MM.1S (cell line): ENCODE measurements at regions not wholly inside any gene's neighbourhood (a gene's known extent, or its start where the extent isn't known, plus 50 kb on each side); places are given as distances from the start of the nearest gene placed in this dataset.
"Not testable (repeated sequence)": the region's sequence is repeated elsewhere in the genome, so short reads cannot be mapped to it uniquely, and the experiment has no call there.

Source experiments
- DNase-seq: peaks from one replicate; pipeline ENCODE4 v3.0.0-alpha.2; 2015
- H2AFZ ChIP-seq: fragments of 300-600 bp; sonication (generic); 2 replicates; pipeline ENCODE4 v1.6.0; 2016; ENCODE audit warnings: antibody characterized with exemption, low read length
- H3F3A ChIP-seq: fragments of 300-600 bp; sonication (generic); 2 replicates; pipeline ENCODE4 v1.6.1; 2016; ENCODE audit warnings: mild to moderate bottlenecking, antibody characterized with exemption, low read length, moderate library complexity, mixed read lengths; ENCODE audit not compliant: insufficient read depth
- H3K27ac ChIP-seq: fragments of 300-600 bp; sonication (generic); 2 replicates; pipeline ENCODE4 v1.5.1; 2016; ENCODE audit warnings: mild to moderate bottlenecking, low read length
- H3K27me3 ChIP-seq: fragments of 300-600 bp; sonication (generic); replicated peaks from 2 replicates; pipeline ENCODE4 v1.6.0; 2016; ENCODE audit warnings: low read length; ENCODE audit not compliant: insufficient read depth
- H3K36me3 ChIP-seq: fragments of 300-600 bp; sonication (generic); replicated peaks from 2 replicates; pipeline ENCODE4 v1.6.1; 2016; ENCODE audit warnings: mild to moderate bottlenecking, low read length, mixed read lengths; ENCODE audit not compliant: insufficient read depth
- H3K4me1 ChIP-seq: fragments of 300-600 bp; sonication (generic); 2 replicates; pipeline ENCODE4 v1.6.1; 2016; ENCODE audit warnings: low read length, mixed read lengths
- H3K4me2 ChIP-seq: fragments of 300-600 bp; sonication (generic); 2 replicates; pipeline ENCODE4 v1.6.0; 2016; ENCODE audit warnings: low read depth, low read length
- H3K4me3 ChIP-seq: fragments of 300-600 bp; sonication (generic); 2 replicates; pipeline ENCODE4 v1.5.1; 2016; ENCODE audit warnings: low read length, mixed read lengths
- H3K79me2 ChIP-seq: fragments of 300-600 bp; sonication (generic); 2 replicates; pipeline ENCODE4 v1.6.1; 2016; ENCODE audit warnings: mixed run types, low read length, mixed read lengths
- H3K9ac ChIP-seq: fragments of 300-600 bp; sonication (generic); 2 replicates; pipeline ENCODE4 v1.6.1; 2016; ENCODE audit warnings: low read length, mixed read lengths
- H3K9me2 ChIP-seq: fragments of 300-600 bp; sonication (generic); replicated peaks from 2 replicates; pipeline ENCODE4 v1.6.1; 2016; ENCODE audit warnings: mild to moderate bottlenecking, low read length, mixed read lengths; ENCODE audit not compliant: insufficient read depth
- H3K9me3 ChIP-seq: fragments of 300-600 bp; sonication (generic); replicated peaks from 2 replicates; pipeline ENCODE4 v1.6.1; 2016; ENCODE audit warnings: mild to moderate bottlenecking, low read length, mixed read lengths; ENCODE audit not compliant: insufficient read depth
- H4K20me1 ChIP-seq: fragments of 300-600 bp; sonication (generic); 2 replicates; pipeline ENCODE4 v1.6.1; 2016; ENCODE audit warnings: mild to moderate bottlenecking, low read length, moderate library complexity, mixed read lengths; ENCODE audit not compliant: insufficient read depth

DNA sequence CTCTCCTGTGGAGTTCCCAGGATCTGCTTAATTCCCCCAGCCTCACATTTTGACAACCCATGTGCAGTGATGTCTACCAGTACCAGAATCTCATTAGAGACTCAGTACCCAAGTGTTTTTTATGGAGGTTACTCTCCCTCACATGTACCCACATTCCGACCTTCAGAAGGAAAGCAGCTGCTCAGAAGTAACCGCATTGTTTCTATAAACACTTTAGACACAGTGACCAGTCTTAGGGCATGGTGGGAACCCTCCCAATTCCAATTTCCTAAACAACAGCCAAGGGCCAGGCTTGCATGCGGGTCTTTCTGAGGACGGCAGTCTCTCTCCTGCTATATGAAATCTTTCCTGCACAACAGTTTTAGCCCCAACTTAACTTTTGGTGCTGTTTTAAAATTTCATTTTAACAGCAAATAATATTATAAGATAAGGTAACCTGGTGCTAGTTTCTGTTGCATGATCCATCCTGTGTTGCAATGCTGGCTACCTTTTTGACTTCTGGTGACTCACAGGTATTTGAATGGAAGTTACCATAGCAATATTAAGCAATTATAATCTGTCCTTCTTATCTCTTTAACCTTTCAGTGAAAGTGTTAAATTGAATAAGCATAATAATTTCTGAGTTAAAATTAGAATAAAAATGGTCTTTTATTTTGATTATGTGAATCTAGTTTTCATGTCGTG lies 98.3 kb upstream of the THOC3 start:
- not testable (repeated sequence) for H3K4me2 ChIP-seq, H3K9me3 ChIP-seq, H3K4me3 ChIP-seq, H3K27me3 ChIP-seq, H3F3A ChIP-seq, H3K9me2 ChIP-seq, H3K36me3 ChIP-seq, DNase-seq, H3K27ac ChIP-seq, H4K20me1 ChIP-seq, H2AFZ ChIP-seq, H3K79me2 ChIP-seq, H3K9ac ChIP-seq, H3K4me1 ChIP-seq

DNA sequence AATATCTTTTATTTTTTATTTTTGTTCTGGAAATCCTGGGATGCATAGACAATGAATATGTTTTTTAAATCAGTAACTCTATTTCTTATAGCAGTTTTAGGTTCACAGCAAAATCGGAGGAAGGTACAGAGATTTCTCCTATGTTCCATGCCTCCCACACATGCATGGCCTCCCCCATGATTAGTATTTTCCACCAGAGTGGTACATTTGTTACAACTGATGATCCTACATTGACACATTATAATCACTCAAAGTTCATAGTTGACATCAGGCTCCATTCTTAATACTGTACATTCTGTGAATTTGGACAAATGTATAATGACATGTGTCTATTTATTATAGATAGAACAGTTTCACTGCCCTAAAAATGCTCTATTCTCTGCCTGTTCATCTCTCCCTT lies 99.0 kb upstream of the THOC3 start:
- H3K79me2 ChIP-seq, H3K9ac ChIP-seq, H3K36me3 ChIP-seq, H3K27me3 ChIP-seq, H2AFZ ChIP-seq, DNase-seq, H4K20me1 ChIP-seq, H3K4me1 ChIP-seq, H3F3A ChIP-seq, H3K9me2 ChIP-seq, H3K4me2 ChIP-seq, H3K4me3 ChIP-seq, H3K27ac ChIP-seq, H3K9me3 ChIP-seq: not testable (repeated sequence)

DNA sequence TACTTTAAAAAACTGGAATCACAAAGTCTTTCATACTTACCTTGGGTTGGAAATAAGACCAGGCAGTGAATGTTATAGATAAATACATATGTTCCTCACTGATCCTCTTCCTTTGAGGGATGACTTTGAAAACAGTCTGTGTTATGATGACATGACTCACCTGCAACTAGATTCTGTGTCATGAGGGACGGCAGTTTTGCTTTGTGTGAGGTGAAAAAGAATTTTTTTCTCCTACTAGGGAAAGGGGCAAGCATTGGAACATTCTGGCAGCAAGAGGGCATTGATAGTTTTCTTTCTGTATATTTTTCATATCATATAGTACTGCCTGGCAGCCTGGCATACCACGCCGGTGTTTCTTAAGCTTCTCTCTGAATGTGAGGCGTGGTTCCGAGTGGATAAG lies 99.8 kb upstream of the THOC3 start:
- H3K9me2 ChIP-seq, H3K4me3 ChIP-seq, H3K36me3 ChIP-seq, H3K4me1 ChIP-seq, H4K20me1 ChIP-seq, H3K9me3 ChIP-seq, H2AFZ ChIP-seq, H3K4me2 ChIP-seq, H3K27me3 ChIP-seq, H3F3A ChIP-seq, H3K27ac ChIP-seq, H3K79me2 ChIP-seq, DNase-seq, H3K9ac ChIP-seq: not testable (repeated sequence)

GRCh38 chr5:176073996-176074571 lies 106.0 kb upstream of the THOC3 start:
- not testable (repeated sequence) for H2AFZ ChIP-seq, H3K9ac ChIP-seq, H3K4me1 ChIP-seq, H3K4me2 ChIP-seq, H3F3A ChIP-seq, DNase-seq, H3K9me3 ChIP-seq, H3K79me2 ChIP-seq, H3K27ac ChIP-seq, H4K20me1 ChIP-seq, H3K27me3 ChIP-seq, H3K9me2 ChIP-seq, H3K36me3 ChIP-seq, H3K4me3 ChIP-seq

DNA sequence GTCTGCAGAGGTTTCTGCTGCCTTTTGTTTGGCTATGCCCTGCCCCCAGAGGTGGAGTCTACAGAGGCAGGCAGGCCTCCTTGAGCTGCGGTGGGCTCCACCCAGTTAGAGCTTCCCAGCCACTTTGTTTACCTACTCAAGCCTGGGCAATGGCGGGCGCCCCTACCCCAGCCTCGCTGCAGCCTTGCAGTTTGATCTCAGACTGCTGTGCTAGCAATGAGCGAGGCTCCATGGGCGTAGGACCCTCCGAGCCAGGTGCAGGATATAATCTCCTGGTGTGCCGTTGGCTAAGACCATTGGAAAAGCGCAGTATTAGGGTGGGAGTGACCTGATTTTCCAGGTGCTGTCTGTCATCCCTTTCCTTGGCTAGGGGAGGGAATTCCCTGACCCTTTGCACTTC lies 115.6 kb upstream of the THOC3 start:
- H3K4me2 ChIP-seq, H3K4me1 ChIP-seq, H3F3A ChIP-seq, H2AFZ ChIP-seq, DNase-seq, H3K4me3 ChIP-seq, H3K27me3 ChIP-seq, H3K9me2 ChIP-seq, H3K36me3 ChIP-seq, H4K20me1 ChIP-seq, H3K9ac ChIP-seq, H3K9me3 ChIP-seq, H3K27ac ChIP-seq, H3K79me2 ChIP-seq: not testable (repeated sequence)

GRCh38 chr5:176103083-176103482 lies 135.0 kb upstream of the THOC3 start:
- not testable (repeated sequence) for H3F3A ChIP-seq, H3K27me3 ChIP-seq, H3K36me3 ChIP-seq, H3K9ac ChIP-seq, H3K9me3 ChIP-seq, DNase-seq, H4K20me1 ChIP-seq, H3K4me2 ChIP-seq, H3K4me3 ChIP-seq, H3K4me1 ChIP-seq, H2AFZ ChIP-seq, H3K27ac ChIP-seq, H3K79me2 ChIP-seq, H3K9me2 ChIP-seq

GRCh38 chr5:176112888-176113287 lies 125.3 kb upstream of the SIMC1 start:
- H2AFZ ChIP-seq, H3K36me3 ChIP-seq, H3K27me3 ChIP-seq, H3K4me3 ChIP-seq, H3K9me3 ChIP-seq, H3F3A ChIP-seq, DNase-seq, H3K9me2 ChIP-seq, H3K79me2 ChIP-seq, H3K4me2 ChIP-seq, H4K20me1 ChIP-seq, H3K9ac ChIP-seq, H3K27ac ChIP-seq, H3K4me1 ChIP-seq: not testable (repeated sequence)

- not testable (repeated sequence) for H2AFZ ChIP-seq, H3K4me1 ChIP-seq, H3K36me3 ChIP-seq, H4K20me1 ChIP-seq, H3K4me3 ChIP-seq, H3F3A ChIP-seq, H3K27ac ChIP-seq, H3K27me3 ChIP-seq, H3K79me2 ChIP-seq, H3K9me3 ChIP-seq, H3K9ac ChIP-seq, H3K4me2 ChIP-seq, H3K9me2 ChIP-seq, DNase-seq
These were observed 124.4 kb upstream of the SIMC1 start for GRCh38 chr5:176113673-176114335.
